GM12865 (cell line): ENCODE measurements at regions not wholly inside any gene's neighbourhood (a gene's known extent, or its start where the extent isn't known, plus 50 kb on each side); places are given as distances from the start of the nearest gene placed in this dataset.
"Not testable (repeated sequence)": the region's sequence is repeated elsewhere in the genome, so short reads cannot be mapped to it uniquely, and the experiment has no call there.

ENCODE experiments used
- DNase-seq: peaks from one replicate; pipeline ENCODE4 v3.0.0; 2010; ENCODE audit warnings: low read depth
- H3K4me3 ChIP-seq: 2 replicates; pipeline ENCODE4 v1.5.1; 2011; ENCODE audit warnings: mild to moderate bottlenecking, low read depth, low read length, control low read depth
- TF ChIP-seq, protein P1 (sequence below): IDR thresholded peaks from 2 replicates; pipeline ENCODE4 v1.5.1; 2011; ENCODE audit warnings: low read length, control low read depth, low read depth, inconsistent platforms; ENCODE audit not compliant: insufficient read depth; ENCODE audit errors: missing control alignments

DNA sequence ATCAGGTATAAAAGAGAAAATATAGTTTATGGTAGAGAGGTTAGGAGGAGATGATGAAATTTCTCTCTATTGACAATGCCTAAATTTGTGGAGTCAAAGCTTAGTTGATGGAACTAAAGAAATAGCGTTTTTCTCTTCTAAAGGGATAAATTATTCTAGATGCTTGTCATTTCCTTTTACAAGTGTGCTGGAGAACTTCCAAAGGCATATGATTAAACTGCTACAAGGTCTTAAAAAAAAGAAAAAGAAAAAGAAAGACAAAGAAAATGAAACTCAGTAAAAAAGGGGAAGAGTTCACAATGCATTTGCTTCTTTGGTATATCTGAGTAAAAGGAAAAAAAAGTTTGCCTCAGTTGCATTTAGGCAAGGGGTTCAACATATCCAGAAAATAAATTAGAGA lies 499.8 kb upstream of the PTCHD4 start:
- no peak for DNase-seq
- TF ChIP-seq, protein P1, sequence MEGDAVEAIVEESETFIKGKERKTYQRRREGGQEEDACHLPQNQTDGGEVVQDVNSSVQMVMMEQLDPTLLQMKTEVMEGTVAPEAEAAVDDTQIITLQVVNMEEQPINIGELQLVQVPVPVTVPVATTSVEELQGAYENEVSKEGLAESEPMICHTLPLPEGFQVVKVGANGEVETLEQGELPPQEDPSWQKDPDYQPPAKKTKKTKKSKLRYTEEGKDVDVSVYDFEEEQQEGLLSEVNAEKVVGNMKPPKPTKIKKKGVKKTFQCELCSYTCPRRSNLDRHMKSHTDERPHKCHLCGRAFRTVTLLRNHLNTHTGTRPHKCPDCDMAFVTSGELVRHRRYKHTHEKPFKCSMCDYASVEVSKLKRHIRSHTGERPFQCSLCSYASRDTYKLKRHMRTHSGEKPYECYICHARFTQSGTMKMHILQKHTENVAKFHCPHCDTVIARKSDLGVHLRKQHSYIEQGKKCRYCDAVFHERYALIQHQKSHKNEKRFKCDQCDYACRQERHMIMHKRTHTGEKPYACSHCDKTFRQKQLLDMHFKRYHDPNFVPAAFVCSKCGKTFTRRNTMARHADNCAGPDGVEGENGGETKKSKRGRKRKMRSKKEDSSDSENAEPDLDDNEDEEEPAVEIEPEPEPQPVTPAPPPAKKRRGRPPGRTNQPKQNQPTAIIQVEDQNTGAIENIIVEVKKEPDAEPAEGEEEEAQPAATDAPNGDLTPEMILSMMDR = no peak
- H3K4me3 ChIP-seq = no peak overlapping the region

DNA sequence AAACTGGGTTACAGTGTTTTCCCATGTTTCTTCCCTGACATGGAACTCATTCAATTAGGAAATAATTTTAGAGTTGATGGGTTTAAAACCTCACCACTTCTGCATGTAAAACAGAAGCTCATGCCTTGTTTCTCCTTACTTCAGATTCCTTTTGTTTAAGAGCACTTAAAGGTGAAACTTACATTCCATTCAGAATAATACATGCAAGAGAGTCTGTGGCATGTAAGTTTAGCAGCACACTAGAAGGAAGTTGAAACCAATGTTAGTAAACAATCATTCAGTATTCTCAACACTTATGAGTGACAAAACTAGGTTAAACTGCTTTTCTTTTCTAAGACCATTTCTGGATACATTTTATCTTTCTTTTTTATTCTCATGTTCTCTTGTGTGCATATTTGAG lies 495.6 kb upstream of the PTCHD4 start:
- no peak for DNase-seq

DNA sequence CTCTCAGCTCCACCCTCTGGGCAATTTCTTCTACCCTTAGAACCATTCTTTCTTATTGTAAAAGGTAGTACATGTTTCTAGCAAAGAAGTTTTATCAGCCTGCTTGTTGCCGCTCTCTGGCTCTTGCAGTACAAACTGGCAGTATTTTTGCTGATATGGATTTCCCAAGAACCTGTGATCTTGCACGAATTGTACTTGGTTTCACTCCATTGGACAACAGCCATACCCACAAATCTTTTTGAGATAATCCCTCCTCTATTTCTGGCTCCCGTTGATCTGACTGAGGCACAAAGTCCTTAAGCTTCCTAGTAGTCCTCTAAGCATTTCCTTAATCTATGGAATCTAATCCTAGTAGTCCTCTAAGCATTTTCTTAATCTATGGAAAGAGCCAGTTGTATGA lies 487.0 kb upstream of the PTCHD4 start:
- no peak for DNase-seq
- TF ChIP-seq, protein P1 = no peak
- no peak overlapping the region for H3K4me3 ChIP-seq

More for the DNA sequence above, 495.6 kb upstream of the PTCHD4 start:
- TF ChIP-seq, protein P1 = no peak
- H3K4me3 ChIP-seq = no peak overlapping the region

DNA sequence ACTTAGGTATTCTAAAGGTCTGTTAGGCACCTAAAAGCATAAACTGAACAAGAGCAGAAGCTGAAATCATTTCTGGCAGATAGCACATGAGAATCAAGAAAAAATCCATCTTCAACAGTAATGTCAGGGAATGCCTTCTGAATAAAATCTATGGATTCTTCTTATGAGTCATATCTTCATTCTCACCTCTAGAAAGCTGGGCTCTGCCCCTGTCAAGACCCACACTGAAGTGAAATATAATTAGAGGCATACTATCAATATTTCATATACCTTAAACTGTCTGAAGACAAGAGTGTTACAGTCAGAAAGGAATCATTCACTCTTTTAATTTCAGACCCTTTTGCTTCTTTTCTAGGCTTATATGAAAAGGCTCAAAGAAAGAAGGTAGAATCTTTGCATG lies 485.8 kb upstream of the PTCHD4 start:
- no peak overlapping the region for H3K4me3 ChIP-seq
- TF ChIP-seq, protein P1 = no peak
- no peak for DNase-seq

DNA sequence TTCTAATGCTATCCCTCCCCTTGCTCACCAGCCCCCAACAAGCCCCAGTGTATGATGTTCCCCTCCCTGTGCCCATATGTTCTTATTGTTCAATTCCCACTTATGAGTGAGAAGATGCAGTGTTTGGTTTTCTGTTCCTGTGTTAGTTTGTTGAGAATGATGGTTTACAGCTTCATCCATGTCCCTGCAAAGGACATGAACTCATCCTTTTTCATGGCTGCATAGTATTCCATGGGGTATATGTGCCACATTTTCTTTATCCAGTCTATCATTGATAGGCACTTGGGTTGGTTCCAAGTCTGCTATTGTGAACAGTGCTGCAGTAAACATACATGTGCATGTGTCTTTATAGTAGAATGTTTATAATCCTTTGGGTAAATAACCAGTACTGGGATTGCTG lies 480.2 kb upstream of the PTCHD4 start:
- not testable (repeated sequence) for H3K4me3 ChIP-seq, DNase-seq

DNA sequence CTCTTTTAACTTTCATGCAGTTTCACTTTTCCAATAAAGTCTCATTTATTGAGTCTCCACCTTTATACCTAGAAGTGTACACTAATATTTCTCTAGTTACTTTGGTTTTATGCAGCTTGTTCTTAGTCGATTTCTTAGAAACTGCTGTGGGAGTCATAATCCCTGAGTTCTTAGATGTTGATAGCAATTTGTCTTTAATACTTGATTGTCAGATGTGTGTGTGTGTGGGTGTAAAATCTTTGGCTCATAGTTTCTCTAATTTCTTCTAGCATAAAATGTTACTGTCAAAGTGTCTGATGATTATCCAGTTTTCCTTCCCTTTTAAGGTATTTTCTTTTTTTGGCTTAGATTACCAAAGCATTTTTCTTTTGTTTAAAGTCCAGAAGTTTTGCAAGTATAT lies 473.8 kb upstream of the PTCHD4 start:
- H3K4me3 ChIP-seq = no peak overlapping the region
- DNase-seq = no peak
- TF ChIP-seq, protein P1 = no peak

DNA sequence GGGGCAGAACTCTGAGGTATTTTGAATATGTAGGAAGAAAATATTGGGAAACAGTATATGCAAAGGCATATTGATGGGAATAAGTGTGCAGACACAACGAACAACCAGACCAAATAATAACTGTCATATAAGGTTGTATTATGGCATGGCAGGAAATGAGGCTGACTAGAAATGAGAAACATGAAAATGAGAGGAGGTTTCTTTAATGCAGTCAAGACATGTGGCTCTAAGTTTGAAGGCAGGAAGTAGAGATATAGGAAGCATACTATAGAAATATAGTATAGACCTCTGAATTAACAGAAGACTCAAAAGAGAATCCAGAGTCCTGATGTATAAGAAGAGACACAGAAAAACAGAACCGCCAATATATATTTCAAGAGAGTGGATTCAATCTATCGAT lies 459.7 kb upstream of the PTCHD4 start:
- TF ChIP-seq, protein P1 = no peak
- peak; percentile 1 for DNase-seq
- no peak overlapping the region for H3K4me3 ChIP-seq

DNA sequence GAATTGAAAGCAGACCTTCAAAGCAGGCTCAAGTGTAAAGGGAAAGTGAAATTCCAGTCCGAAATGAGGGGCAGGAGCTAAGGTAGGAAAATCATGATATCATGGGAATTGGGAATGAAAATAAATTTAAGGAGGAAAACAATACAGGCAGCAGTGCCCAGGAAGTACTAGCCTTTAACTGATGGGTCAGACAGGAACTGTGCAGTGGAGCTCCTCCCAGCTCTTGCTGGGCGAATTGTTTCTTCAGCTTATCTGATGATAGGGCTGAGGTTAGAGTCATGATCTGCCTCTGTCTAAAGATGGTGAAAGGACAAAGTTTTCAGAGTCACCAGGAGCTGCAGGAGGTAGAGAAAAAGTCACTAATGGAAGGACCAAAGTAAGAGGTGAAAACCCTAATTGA lies 457.9 kb upstream of the PTCHD4 start:
- TF ChIP-seq, protein P1 = no peak
- peak; percentile 16 for DNase-seq
- peak overlapping the region; percentile 12; the same call in 1 of the 2 replicates for H3K4me3 ChIP-seq
